Keratinocyte (primary cell): ENCODE measurements at regions not wholly inside any gene's neighbourhood (a gene's known extent, or its start where the extent isn't known, plus 50 kb on each side); places are given as distances from the start of the nearest gene placed in this dataset.

Source experiments
- DNase-seq: peaks from one replicate; pipeline ENCODE4 v3.0.0-alpha.2; 2011; ENCODE audit warnings: low read depth, missing footprints, low spot score
- FAIRE-seq: peaks from 2 replicates; lab custom pipeline; 2011; peaks lifted over from hg19 to GRCh38; lab: Jason Lieb, UNC
- H2AFZ ChIP-seq: 2 replicates; pipeline ENCODE4 v1.6.0; 2012; ENCODE audit warnings: low read length, control low read depth, inconsistent platforms; ENCODE audit not compliant: control insufficient read depth
- H3K27ac ChIP-seq: 2 replicates; pipeline ENCODE4 v1.5.1; 2011; ENCODE audit warnings: low read length; ENCODE audit not compliant: control insufficient read depth, insufficient read depth
- H3K27me3 ChIP-seq: 3 replicates; pipeline ENCODE4 v1.6.0; 2011; ENCODE audit warnings: low read length; ENCODE audit not compliant: control insufficient read depth, insufficient read depth; ENCODE audit errors: extremely low read depth
- H3K36me3 ChIP-seq, 2 experiments: 2 replicates in 1 of 2; 3 replicates in 1 of 2; pipeline ENCODE4 v1.5.1; 2011; ENCODE audit warnings: low read length in 2 of 2, mild to moderate bottlenecking in 1 of 2; ENCODE audit not compliant: control insufficient read depth in 2 of 2, insufficient read depth in 2 of 2; ENCODE audit errors: extremely low read depth in 1 of 2
- H3K4me1 ChIP-seq: 3 replicates; pipeline ENCODE4 v1.5.1; 2011; ENCODE audit warnings: low read length; ENCODE audit not compliant: control insufficient read depth, insufficient read depth; ENCODE audit errors: extremely low read depth
- H3K4me2 ChIP-seq: 3 replicates; pipeline ENCODE4 v1.6.0; 2011; ENCODE audit warnings: low read depth, low read length; ENCODE audit not compliant: control insufficient read depth, insufficient read depth; ENCODE audit errors: extremely low read depth
- H3K4me3 ChIP-seq, 3 experiments: fragments of 200-600 bp in 1 of 3; sonication (generic) in 1 of 3; 2 replicates in 2 of 3; 3 replicates in 1 of 3; pipeline ENCODE4 v1.5.1; 2011 to 2016; ENCODE audit warnings: low read length in 3 of 3, mild to moderate bottlenecking in 3 of 3, control low read depth in 2 of 3, inconsistent platforms in 1 of 3, low read depth in 1 of 3, mixed read lengths in 1 of 3, mixed run types in 1 of 3, moderate library complexity in 1 of 3; ENCODE audit not compliant: control insufficient read depth in 2 of 3, insufficient read depth in 2 of 3; ENCODE audit errors: extremely low read depth in 1 of 3
- H3K79me2 ChIP-seq: 2 replicates; pipeline ENCODE4 v1.6.0; 2012; ENCODE audit warnings: low read length; ENCODE audit not compliant: control insufficient read depth, insufficient read depth
- H3K9ac ChIP-seq: 3 replicates; pipeline ENCODE4 v1.6.0; 2011; ENCODE audit warnings: low read length; ENCODE audit not compliant: control insufficient read depth, insufficient read depth; ENCODE audit errors: extremely low read depth
- H3K9me1 ChIP-seq: 3 replicates; pipeline ENCODE4 v1.6.0; 2011; ENCODE audit warnings: low read length; ENCODE audit not compliant: control insufficient read depth, insufficient read depth; ENCODE audit errors: extremely low read depth
- H3K9me3 ChIP-seq: 2 replicates; pipeline ENCODE4 v1.5.1; 2012; ENCODE audit warnings: low read depth, low read length; ENCODE audit not compliant: control insufficient read depth
- H4K20me1 ChIP-seq: 3 replicates; pipeline ENCODE4 v1.6.0; 2011; ENCODE audit warnings: low read length; ENCODE audit not compliant: control insufficient read depth, insufficient read depth; ENCODE audit errors: extremely low read depth
- EZH2 ChIP-seq: IDR thresholded peaks from one replicate; pipeline ENCODE4 v1.6.1; 2012; ENCODE audit warnings: inconsistent platforms, mild to moderate bottlenecking, low read length, moderate library complexity
- dilution Hi-C: fragments of 300-500 bp; cut with MboI; formaldehyde crosslinking; loops from one replicate; pipeline ENCODE4 v1.7.0; 2020; ENCODE audit warnings: low sequenced_read_pairs; ENCODE audit not compliant: extremely low pct_ligation_motif_present
- TF ChIP-seq, protein P1 (sequence below), 3 experiments: IDR thresholded peaks in 1 of 3; conservative IDR thresholded peaks in 1 of 3; optimal IDR thresholded peaks in 1 of 3; 2 replicates in 2 of 3; 3 replicates in 1 of 3; pipeline versions ENCODE3 to v1.5.1; 2011; ENCODE audit warnings: low read length in 3 of 3, mild to moderate bottlenecking in 3 of 3, moderate library complexity in 2 of 3, control low read depth in 1 of 3, inconsistent platforms in 1 of 3; ENCODE audit not compliant: insufficient read depth in 2 of 3; ENCODE audit errors: extremely low read depth in 1 of 3

GRCh38 chr3:88896026-88896425 lies 211.4 kb upstream of the EPHA3 start:
- Histone ChIP-seq H3K4me3 (no peak overlapping the region), H3K36me3 (no peaks in the 10 kb centered on the region), H3K27ac (no peak overlapping the region), H3K79me2 (no peaks in the 10 kb centered on the region), H4K20me1 (no peaks in the 10 kb centered on the region), H3K9me3 (no peaks in the 10 kb centered on the region), H3K9me1 (no peaks in the 10 kb centered on the region), H3K9ac (no peak overlapping the region), H3K4me2 (no peak overlapping the region), H2AFZ (no peak overlapping the region), H3K4me1 (no peaks in the 10 kb centered on the region), H3K27me3 (no peaks in the 10 kb centered on the region)
- no peak for DNase-seq
- dilution Hi-C loops = no loop called here
- no peak for TF ChIP-seq EZH2
- TF ChIP-seq, protein P1, sequence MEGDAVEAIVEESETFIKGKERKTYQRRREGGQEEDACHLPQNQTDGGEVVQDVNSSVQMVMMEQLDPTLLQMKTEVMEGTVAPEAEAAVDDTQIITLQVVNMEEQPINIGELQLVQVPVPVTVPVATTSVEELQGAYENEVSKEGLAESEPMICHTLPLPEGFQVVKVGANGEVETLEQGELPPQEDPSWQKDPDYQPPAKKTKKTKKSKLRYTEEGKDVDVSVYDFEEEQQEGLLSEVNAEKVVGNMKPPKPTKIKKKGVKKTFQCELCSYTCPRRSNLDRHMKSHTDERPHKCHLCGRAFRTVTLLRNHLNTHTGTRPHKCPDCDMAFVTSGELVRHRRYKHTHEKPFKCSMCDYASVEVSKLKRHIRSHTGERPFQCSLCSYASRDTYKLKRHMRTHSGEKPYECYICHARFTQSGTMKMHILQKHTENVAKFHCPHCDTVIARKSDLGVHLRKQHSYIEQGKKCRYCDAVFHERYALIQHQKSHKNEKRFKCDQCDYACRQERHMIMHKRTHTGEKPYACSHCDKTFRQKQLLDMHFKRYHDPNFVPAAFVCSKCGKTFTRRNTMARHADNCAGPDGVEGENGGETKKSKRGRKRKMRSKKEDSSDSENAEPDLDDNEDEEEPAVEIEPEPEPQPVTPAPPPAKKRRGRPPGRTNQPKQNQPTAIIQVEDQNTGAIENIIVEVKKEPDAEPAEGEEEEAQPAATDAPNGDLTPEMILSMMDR (optimal IDR thresholded peaks at IDR 0.05 in 1 of 3, IDR thresholded peaks at IDR 0.05 in 1 of 3, conservative IDR thresholded peaks at IDR 0.05 in 1 of 3; ENCODE audit: extremely low read depth in 1 of 3, insufficient read depth in 2 of 3, low read length in 3 of 3) = no peak
- no peak for FAIRE-seq

GRCh38 chr3:88912294-88912877 lies 195.0 kb upstream of the EPHA3 start:
- TF ChIP-seq EZH2 = no peak
- no peak overlapping the region for H3K4me3 ChIP-seq
- H3K9me3 ChIP-seq = no peaks in the 10 kb centered on the region
- H4K20me1 ChIP-seq = no peaks in the 10 kb centered on the region
- H3K9ac ChIP-seq = no peak overlapping the region
- FAIRE-seq (no peak), DNase-seq (no peak)
- no peaks in the 10 kb centered on the region for H3K9me1 ChIP-seq
- dilution Hi-C loops = no loop called here
- no peaks in the 10 kb centered on the region for H3K27me3 ChIP-seq
- no peaks in the 10 kb centered on the region for H3K79me2 ChIP-seq
- H3K27ac ChIP-seq = no peak overlapping the region
- H3K4me2 ChIP-seq = no peak overlapping the region
- no peaks in the 10 kb centered on the region for H3K36me3 ChIP-seq
- H3K4me1 ChIP-seq = no peaks in the 10 kb centered on the region
- peak overlapping the region; percentile 10 for H2AFZ ChIP-seq

- H3K36me3 ChIP-seq = no peaks in the 10 kb centered on the region
- no peaks in the 10 kb centered on the region for H4K20me1 ChIP-seq
- H3K4me1 ChIP-seq = no peaks in the 10 kb centered on the region
- DNase-seq (no peak), FAIRE-seq (no peak)
- TF ChIP-seq, protein P1 (optimal IDR thresholded peaks at IDR 0.05 in 1 of 3, IDR thresholded peaks at IDR 0.05 in 1 of 3, conservative IDR thresholded peaks at IDR 0.05 in 1 of 3; ENCODE audit: extremely low read depth in 1 of 3, insufficient read depth in 2 of 3, low read length in 3 of 3) = no peak
- no peak for TF ChIP-seq EZH2
- no peak overlapping the region for H3K4me2 ChIP-seq
- H3K9me1 ChIP-seq = no peaks in the 10 kb centered on the region
- no peak overlapping the region for H2AFZ ChIP-seq
- dilution Hi-C loops = no loop called here
- H3K9ac ChIP-seq = no peak overlapping the region
- H3K27ac ChIP-seq = no peak overlapping the region
- no peak overlapping the region for H3K4me3 ChIP-seq
- H3K27me3 ChIP-seq = no peaks in the 10 kb centered on the region
- no peaks in the 10 kb centered on the region for H3K9me3 ChIP-seq
- H3K79me2 ChIP-seq = no peaks in the 10 kb centered on the region
Observed at GRCh38 chr3:88918841-88919240, 188.6 kb upstream of the EPHA3 start.
